NCI-H345 treated with DMSO at 0.1 percent for 48 hours (cell line): ENCODE measurements at regions not wholly inside any gene's neighbourhood (a gene's known extent, or its start where the extent isn't known, plus 50 kb on each side); places are given as distances from the start of the nearest gene placed in this dataset.

Experiments
- DNase-seq: peaks from one replicate; lab custom pipeline; 2025; ENCODE audit not compliant: unreplicated experiment; lab: John Stamatoyannopoulos, UW

DNA sequence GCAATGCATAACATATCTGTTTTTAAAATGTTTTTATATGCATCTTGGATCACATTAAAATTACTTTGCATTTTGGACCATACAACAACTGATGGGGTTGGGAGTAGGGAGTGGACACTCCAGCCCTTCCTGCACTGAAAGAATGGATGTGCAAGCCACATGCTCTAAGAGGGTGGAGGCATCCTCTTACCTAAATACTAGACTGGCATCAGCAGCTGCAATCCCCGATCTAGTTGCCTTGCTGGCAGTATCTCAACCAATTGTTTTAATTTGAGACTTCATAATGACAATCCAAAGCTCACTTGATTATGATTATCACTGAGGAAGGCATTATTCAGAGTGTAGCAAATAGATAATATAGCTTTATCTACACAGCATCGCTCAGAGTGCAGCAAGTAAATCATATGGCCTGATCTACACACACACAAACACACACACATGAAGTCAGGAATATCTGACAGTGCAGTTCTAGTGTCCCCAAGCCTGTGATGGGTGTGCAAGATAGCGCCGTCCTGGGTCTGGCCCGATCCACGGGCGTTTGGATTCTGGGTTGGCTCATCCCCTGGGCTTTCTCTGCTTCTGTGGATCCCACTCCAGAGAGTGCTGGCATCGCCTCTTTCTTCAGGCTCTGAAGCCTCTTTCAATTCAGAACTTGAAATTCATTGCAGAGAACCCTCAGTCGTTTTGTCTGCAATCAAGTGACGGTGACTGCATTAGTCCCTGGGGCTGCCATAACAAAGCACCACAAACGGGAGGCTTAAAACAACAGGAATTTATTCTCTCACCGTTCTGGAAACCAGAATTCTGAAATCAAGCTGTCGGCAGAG lies 181.3 kb downstream of the ETS2 start:
- DNase-seq = no peak

DNA sequence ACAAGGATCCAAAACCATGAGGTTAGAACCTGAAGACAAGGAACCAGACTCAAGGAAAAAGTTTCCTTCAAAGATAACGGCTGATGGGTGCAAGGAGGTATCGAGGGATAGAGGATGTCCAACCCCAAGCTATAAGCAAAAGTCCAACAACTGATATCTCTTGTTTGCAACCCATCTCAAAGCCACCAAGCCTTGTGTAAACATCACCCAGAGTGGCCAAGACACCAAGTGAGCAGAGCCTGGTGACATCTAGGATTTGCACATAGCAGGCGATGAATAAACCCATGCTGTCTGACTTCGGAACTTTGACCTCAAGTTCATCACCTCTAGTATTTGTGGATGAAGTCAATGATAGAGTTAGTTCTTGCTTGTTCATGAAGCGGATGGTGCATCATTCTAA lies 180.7 kb downstream of the ETS2 start:
- no peak for DNase-seq

DNA sequence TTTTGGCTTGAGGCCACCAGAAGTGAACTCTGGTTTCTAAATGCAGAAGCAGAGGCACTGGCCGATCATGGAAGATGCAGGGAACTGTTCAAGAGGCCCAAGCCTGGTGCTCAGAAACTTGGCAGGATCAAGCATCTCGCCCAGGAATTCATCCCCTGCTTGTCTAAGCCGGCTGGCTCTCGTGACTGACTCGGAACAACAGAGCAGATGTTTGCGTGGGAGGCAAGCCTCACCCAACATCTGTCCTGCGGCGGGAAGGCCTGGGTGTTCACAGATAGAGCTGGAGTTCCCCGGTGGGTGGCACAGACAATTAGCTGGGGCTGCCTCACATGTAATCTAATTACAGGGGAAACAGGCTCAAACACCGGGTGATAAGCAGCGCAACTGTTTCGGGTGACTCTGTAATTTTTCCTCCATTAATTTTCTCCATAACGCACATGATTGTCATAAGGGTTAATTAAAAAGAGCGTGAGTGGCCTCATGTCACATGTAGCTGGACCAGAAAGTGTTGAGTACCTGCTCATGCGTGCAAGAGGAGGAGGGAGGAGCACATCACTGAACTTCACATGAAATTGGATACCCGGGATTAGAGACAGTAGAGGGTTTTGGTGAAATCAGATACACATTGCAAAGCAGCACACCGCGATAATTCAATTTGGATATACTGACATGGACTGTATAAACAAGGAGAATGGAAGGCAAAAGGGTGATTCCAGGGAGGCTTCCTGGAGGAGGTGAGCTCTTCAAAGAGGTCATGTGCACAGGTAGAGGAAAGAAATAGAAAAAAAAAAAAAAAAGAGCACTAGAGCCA lies 180.0 kb downstream of the ETS2 start:
- peak; percentile 78 for DNase-seq

DNA sequence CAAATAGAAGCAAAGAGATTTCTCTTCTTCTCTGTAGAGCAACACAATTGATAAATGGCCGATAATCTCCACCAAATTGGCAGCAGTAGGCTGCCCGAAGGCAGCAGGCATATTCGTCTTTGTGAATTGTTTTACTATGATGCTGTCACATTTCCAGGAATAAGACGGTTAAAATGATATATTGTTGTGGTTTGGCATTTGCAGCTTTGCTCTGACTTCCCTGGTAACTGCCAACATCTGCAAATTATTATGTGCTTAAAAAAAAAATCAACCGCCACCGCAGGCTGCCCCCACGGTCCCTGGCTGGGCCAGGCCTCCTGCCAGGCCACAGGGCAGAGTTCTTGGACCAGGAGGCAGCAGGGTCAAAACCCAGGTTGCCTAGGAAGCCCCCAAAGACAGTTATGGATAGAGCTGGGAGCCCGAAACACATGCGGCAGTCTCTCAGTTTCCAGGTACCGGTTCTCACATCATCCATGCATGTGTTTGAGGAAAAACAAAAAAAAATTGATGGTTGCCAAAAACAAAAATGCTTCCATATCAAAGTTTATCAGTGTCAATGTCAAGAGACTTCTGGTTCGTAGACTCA lies 179.3 kb downstream of the ETS2 start:
- no peak for DNase-seq

DNA sequence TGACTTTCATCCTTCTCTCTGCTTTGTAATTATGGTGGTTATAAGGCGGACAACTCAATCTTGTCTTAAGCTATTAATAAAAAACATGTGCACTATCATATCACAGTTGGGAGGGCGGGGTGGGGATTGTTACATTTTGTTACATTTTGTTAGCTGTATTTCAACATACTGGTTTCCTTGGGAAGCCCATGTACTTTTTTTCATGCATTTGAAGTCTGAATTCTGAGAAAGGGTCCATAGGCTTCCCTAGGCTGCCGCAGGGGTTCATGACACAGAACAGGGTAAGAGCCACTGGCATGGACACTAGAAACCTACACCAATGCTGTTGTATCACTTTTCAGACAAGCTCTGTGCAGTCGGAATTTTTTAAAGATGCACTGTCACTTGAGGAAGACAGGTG lies 178.8 kb downstream of the ETS2 start:
- DNase-seq = no peak

DNA sequence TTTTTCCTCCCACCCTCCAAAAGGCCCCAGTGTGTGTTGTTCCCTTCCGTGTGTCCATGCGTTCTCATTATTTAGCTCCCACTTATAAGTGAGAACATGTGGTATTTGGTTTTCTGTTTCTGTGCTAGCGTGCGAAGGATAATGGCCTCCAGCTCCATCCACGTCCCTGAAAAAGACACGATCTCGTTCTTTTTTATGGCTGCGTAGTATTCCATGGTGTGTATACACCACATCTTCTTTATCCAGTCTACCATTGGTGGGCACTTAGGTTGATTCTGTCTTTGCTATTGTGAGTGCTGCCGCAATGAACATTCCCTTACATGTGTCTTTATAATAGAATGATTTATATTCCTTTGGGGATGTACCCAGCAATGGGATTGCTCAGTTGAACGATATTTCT lies 177.8 kb downstream of the ETS2 start:
- no peak for DNase-seq

DNA sequence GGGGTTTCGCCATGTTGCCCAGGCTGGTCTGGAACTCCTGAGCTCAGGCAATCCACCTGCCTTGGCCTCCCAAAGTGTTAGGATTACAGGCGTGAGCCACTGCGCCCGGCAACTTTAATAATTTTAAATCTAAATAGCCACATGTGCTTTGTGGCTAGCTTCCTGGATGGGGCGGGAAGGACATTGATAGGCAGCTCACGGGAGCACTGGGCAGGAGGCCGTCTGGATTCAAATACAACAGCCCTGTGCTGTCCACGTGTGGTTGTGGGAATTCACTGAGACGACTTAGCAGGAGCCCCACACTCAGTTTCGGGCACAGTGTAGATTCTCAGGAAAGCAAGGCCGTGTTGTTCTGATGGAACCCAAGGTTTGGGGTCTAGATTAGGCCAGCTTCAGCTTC lies 177.1 kb downstream of the ETS2 start:
- no peak for DNase-seq

DNA sequence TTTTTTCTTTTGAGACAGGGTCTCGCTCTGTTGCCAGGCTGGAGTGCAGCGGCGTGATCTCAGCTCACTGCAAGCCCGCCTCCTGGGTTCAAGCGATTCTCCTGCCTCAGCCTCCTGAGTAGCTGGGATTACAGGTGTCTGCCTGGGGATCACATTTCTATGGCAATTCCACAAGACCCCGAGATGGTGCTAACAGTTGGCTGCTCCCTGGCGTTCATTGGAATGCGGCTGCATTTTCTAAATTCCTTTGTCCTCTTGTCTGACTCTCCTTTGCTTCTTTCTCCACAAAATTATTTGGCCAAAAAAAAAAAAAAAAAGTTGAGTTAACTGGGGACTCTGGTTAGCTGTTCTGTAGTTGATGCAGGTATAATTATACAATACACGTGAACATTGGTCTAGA lies 176.4 kb downstream of the ETS2 start:
- no peak for DNase-seq

DNA sequence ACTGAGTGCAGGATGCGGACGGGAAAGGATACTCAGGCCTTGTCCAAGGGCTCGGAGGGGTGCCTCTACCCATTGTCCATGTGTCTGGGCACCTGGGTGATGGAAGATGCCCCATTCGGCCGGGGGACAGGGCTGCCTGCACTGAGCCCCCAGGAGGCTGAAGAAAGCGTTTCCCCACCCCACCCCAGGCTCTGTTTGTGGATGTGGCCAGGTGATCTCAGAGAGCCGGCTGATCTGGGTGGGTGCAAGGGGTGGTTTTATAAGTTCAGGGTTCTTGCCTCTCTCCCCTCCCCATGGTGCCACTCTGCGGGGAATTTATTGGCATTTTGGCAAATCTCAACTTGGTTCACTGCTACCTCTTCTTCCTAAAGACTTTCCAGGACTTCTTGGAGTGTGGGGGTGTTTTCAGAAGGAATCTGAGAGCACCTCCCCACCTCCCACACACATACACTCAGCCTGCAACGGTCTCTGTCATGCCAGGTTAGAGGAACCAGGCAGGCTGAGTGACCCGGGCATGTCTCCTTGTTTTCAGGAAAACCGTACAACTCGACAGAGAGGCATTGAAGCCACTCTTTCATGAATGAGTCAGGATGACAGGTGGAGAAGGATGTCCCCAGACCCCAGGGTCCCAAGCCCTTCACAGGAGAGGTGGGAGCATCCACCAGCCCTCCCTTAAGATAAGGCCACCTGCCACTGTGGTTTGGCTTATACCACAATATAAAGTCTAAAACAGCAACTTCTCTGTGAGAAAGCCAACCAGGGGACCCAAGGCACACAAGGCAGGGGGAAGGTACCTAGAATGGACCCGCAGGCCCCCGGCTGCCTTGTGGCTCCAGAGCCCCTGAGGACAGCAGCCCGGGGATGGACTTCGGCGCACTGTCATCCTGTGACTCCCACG lies 174.9 kb downstream of the ETS2 start:
- DNase-seq = no peak

DNA sequence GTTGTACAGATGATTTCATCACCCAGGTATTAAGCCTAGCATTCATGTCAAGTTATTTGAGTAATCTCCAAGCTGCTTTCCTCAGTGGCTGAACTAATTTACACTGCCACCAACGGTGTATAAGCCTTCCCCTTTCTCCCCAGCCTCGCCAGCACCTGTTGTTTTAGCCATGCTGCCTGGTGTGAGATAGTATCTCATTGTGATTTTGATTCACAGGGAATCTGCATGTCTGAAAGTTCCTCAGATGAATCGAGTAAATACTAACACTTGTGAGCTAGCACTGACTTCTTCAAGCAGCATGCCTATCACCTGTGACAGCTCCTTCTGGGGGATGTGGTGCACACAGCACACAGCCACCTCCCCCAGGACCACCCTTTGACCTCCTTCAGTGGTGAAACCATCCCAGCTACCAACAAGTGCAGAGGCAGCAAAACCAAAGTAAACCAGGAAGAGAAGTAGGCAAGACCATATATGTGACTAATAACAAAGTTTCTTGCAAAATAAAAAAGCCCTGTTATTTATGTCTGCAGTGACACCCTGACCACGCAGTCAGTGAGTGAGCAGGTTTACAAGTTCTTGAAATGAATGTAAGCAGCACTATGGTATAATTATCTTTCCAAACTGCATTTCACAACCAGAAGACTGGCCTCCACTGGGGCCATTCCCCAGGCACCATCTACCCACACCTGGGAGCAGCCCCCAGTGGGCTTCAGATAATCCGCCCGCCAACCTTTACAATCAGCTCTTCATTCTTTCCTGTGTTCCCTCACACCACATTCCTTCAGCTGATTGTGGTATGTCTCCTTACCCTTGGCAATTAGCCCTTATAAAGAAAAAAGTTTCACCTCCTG lies 173.8 kb downstream of the ETS2 start:
- no peak for DNase-seq

DNA sequence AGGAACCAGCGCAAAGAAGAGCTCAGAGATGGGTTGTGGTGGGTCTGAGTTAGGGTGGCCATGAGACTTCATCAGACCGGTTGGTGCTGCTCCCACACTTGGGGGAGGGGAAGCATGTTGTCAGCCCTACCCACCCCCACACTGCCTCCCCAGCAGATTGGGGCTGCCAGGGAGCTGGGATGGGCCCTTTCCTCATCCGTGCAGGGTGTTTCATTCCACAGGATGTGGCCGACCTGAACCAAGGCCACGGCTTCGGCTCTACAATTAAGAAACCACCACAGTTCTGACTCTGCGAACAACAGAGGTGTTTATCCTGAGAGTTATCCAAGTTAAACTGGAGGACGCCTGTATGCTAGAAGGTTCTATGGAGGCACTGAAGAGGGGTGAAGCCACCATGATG lies 171.2 kb downstream of the ETS2 start:
- DNase-seq = no peak

DNA sequence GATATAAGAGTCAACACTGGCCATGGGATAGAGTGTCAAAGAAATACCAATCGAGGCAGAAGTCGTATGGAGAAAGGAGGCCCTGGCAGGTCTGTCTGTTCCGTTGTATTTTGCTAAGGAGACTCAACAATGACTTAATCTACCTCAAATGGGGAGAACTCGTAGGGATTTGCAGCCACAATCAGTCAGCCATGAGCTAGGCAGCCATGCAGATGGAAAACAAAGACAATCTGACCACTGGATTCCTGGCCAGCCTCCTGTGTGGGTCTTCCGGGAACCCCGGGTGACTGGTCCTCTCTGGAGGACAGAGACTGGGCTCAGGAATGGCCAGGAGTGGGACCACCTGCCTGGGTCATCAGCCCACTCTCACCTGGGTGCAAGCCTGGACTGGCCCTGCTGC lies 167.8 kb downstream of the ETS2 start:
- DNase-seq = no peak

DNA sequence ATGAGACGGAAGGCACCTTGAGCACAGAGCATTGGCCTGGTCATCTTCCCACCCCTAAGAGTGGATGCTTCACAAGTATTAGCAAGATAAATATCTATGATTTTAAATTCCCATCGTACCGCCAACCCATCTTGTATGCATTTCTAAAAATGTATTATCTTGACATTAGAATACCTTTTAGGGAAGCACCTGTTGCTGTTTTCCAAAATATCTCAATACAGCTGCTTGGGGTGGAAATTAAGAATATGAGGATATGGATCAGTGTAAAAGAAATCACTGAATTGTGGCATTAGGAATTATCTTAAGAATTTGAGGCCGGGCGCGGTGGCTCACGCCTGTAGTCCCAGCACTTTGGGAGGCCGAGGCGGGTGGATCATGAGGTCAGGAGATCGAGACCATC lies 166.3 kb downstream of the ETS2 start:
- DNase-seq = no peak

DNA sequence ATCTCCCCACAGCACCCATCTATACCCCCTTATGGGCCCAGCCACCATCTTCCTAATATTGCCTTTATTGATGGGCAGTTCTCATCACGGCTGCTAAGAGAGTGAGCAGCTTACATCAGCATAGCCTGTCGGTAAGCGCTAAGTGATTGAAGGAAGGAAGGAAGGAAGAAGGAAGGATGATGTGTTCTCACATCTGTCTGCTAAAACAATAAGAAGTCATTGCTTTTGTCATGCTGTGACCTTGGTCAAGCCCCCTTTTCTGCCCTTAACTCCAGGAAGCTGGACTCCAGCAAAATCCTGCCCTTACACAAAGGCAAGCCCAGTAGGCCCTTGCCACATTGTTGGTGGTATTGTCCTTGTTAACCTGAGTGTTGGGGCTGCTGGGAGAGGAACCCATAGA lies 165.0 kb downstream of the ETS2 start:
- no peak for DNase-seq

DNA sequence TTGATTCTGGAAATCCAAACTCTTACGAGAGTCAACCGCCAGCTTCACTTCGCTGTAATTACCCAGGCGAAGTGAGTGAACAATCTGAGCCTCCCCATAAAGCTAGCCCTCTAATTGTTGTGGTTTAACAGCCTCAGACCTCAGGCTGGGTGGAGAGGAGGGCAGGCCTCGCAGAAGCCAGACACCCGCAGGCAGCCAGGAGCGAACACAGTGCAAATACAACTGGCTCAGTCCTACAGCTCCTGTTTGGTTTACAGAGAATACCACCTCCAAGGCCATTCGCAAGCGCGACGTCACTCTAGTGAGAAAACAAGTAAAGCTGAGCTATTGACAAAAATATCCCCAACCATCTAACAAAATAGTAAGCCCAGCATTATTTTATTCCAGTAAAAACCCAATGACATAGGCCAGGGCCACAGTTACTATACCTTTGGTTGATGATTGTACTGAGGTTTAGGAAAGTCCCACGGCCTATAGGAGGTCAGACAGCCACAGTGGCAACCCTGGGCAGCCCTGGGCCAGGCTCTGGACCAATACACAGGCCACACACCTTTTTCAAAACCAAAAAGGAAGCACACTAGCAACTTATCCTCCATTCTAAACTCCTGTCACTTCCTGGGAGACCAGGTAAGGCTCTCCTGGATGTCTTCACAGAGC lies 163.3 kb downstream of the ETS2 start:
- no peak for DNase-seq

DNA sequence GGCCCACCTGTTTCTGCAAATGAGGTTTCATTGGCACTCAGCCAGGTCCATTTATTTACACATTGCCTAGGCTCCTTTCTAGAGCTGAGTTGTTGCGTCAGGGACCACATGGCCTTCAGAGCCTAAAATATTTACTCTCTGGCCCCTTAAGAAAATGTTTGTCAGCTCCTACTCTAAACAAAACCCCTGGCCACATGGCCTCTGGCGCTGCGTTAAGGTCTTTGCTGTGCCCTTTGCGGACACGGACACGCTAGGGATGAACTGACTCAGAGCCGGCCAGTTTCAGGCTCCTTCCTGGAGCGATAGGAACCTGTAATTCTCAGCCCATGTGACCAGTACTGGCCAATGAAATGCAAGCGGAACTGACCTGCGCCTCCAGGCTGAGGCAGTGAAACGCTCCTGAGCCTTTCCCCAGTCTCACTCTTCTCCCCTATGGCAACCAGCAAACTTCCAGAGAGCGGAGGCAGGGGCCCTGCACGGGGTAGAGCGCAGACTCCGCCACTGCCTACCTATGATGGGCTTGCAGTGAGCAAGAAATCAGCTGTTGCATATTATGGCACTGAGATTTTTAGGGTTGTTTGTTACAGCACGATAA lies 160.3 kb downstream of the ETS2 start:
- peak; percentile 98 for DNase-seq

DNA sequence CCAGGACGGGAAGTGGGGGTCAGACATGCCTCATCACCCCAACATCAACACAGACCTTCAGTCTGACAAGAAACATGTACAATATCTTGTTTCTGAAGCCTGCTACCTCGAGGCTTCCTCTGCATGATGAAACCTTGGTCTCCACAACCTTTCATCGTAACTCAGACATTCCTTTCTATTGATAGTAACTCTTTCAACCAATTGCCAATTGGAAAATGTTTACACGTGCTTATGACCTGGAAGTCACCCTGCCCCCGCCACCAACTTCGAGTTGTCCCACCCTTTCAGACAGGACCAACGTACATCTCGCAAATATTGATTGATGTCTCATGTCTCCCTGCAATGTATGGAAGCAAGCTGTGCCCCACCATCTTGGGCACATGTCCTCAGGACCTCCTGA lies 159.5 kb downstream of the ETS2 start:
- no peak for DNase-seq

DNA sequence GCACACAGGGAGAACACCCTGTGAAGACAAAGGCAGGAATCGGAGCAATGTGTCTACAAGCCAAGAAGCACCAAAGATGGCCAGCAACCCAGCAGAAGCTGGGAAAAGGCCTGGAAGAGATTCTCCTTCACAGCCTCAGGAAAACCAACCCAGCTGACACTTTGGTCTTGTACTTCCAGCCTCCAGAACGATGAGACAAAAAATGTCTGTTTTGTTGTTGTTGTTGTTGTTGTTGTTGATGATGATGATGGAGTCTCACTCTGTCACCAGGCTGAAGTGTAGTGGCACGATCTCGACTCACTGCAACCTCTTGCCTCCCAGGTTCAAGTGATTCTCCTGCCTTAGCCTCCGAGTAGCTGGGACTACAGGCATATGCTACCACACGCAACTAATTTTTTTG lies 157.3 kb downstream of the ETS2 start:
- DNase-seq = no peak

DNA sequence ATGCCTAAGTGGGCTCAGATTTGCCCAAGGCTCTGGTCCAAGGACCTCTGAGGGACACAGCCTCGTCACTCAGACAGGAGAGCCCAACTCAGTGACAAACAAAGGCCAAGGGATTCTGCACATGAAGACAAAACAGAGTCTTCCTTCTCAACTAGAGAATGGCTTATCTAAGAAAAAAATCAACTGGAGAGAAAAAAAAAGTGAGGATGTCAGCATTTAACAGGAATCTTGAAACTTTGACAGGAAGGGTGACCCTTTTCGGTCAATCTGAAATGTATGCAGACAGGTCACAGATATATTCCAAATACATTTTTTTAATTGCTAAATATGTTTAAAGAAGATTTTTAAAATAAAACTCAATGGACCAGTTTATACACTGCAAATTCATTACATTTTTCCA lies 154.5 kb downstream of the ETS2 start:
- no peak for DNase-seq
